ENCODE measurements at regions not wholly inside any gene's neighbourhood (a gene's known extent, or its start where the extent isn't known, plus 50 kb on each side); places are given as distances from the start of the nearest gene placed in this dataset.

DNA sequence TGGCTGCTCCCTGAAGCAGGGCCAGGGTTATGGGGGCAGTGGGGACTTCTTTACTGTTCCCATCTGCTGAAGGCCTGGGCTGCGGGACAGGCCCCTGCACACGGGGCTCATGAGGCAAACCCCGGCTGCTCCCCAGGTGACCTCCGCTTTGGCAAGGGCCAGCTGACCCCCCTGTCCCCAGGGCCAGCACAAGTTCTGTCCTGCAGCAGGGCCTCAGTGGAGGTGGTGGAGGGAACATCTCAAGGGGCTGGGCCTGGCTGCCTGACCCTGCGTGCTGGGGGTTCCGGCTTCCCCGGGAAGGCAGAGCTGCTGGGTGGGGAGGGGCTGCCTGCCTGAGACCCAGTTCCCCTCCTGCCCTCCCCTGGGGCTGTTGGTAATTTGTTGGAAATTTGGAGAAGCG, 67.4 kb upstream of the RNU6ATAC start:
- TF ChIP-seq SP2 (IDR thresholded peaks at IDR 0.05; ENCODE audit: low read length): no peak
- TF ChIP-seq JUND (IDR thresholded peaks at IDR 0.05; ENCODE audit: low read length): no peak
- TF ChIP-seq, protein P1, sequence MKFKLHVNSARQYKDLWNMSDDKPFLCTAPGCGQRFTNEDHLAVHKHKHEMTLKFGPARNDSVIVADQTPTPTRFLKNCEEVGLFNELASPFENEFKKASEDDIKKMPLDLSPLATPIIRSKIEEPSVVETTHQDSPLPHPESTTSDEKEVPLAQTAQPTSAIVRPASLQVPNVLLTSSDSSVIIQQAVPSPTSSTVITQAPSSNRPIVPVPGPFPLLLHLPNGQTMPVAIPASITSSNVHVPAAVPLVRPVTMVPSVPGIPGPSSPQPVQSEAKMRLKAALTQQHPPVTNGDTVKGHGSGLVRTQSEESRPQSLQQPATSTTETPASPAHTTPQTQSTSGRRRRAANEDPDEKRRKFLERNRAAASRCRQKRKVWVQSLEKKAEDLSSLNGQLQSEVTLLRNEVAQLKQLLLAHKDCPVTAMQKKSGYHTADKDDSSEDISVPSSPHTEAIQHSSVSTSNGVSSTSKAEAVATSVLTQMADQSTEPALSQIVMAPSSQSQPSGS (IDR thresholded peaks at IDR 0.05; ENCODE audit: low read length): no peak
- TF ChIP-seq, protein P2, sequence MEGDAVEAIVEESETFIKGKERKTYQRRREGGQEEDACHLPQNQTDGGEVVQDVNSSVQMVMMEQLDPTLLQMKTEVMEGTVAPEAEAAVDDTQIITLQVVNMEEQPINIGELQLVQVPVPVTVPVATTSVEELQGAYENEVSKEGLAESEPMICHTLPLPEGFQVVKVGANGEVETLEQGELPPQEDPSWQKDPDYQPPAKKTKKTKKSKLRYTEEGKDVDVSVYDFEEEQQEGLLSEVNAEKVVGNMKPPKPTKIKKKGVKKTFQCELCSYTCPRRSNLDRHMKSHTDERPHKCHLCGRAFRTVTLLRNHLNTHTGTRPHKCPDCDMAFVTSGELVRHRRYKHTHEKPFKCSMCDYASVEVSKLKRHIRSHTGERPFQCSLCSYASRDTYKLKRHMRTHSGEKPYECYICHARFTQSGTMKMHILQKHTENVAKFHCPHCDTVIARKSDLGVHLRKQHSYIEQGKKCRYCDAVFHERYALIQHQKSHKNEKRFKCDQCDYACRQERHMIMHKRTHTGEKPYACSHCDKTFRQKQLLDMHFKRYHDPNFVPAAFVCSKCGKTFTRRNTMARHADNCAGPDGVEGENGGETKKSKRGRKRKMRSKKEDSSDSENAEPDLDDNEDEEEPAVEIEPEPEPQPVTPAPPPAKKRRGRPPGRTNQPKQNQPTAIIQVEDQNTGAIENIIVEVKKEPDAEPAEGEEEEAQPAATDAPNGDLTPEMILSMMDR (IDR thresholded peaks at IDR 0.05; ENCODE audit: control extremely low read depth in 1 of 3, insufficient read depth in 1 of 3, low read depth in 1 of 3, low read length in 3 of 3): no peak
- TF ChIP-seq POLR2A (IDR thresholded peaks at IDR 0.05; ENCODE audit: control extremely low read depth in 1 of 2, low read depth in 2 of 2, low read length in 2 of 2): no peak
- TF ChIP-seq MAFK (IDR thresholded peaks at IDR 0.05; ENCODE audit: low read depth, low read length): no peak
